NCI-H2081 treated with DMSO at 0.1 percent for 48 hours (cell line): ENCODE measurements at regions not wholly inside any gene's neighbourhood (a gene's known extent, or its start where the extent isn't known, plus 50 kb on each side); places are given as distances from the start of the nearest gene placed in this dataset.

Experiments used
- DNase-seq: peaks from one replicate; lab custom pipeline; 2025; lab: John Stamatoyannopoulos, UW

GRCh38 chr3:117304681-117305080 lies 595.1 kb downstream of the TUSC7 start:
- no peak for DNase-seq

GRCh38 chr3:117305681-117306080 lies 596.1 kb downstream of the TUSC7 start:
- DNase-seq: no peak

GRCh38 chr3:117306299-117306698 lies 596.7 kb downstream of the TUSC7 start:
- DNase-seq: no peak

- no peak for DNase-seq
Measured at GRCh38 chr3:117308353-117308752, 598.8 kb downstream of the TUSC7 start.

- DNase-seq: no peak
Measured at GRCh38 chr3:117308756-117309155, 599.2 kb downstream of the TUSC7 start.

- no peak for DNase-seq
Measured at GRCh38 chr3:117310536-117310935, 601.0 kb downstream of the TUSC7 start.

GRCh38 chr3:117314441-117315150 lies 605.0 kb downstream of the TUSC7 start:
- DNase-seq: no peak

GRCh38 chr3:117322866-117323265 lies 613.3 kb downstream of the TUSC7 start:
- DNase-seq: no peak

- DNase-seq: no peak
Measured at GRCh38 chr3:117346901-117347300, 637.3 kb downstream of the TUSC7 start.

GRCh38 chr3:117348884-117349283 lies 639.3 kb downstream of the TUSC7 start:
- no peak for DNase-seq

- DNase-seq: no peak
Measured at GRCh38 chr3:117349566-117349965, 640.0 kb downstream of the TUSC7 start.

- DNase-seq: no peak
Measured at GRCh38 chr3:117350371-117350770, 640.8 kb downstream of the TUSC7 start.

- DNase-seq: peak; percentile 30
Measured at GRCh38 chr3:117355566-117355965, 646.0 kb downstream of the TUSC7 start.

GRCh38 chr3:117356091-117356705 lies 646.6 kb downstream of the TUSC7 start:
- no peak for DNase-seq

GRCh38 chr3:117358717-117359314 lies 649.2 kb downstream of the TUSC7 start:
- no peak for DNase-seq

GRCh38 chr3:117366574-117366973 lies 657.0 kb downstream of the TUSC7 start:
- no peak for DNase-seq

GRCh38 chr3:117367861-117368260 lies 658.3 kb downstream of the TUSC7 start:
- DNase-seq: no peak

GRCh38 chr3:117380631-117381030 lies 671.1 kb downstream of the TUSC7 start:
- no peak for DNase-seq

- no peak for DNase-seq
Measured at GRCh38 chr3:117393119-117393518, 683.5 kb downstream of the TUSC7 start.

GRCh38 chr3:117398141-117398899 lies 688.7 kb downstream of the TUSC7 start:
- DNase-seq: peak; percentile 90

- DNase-seq: no peak
Measured at GRCh38 chr3:117399311-117400078, 689.9 kb downstream of the TUSC7 start.

- no peak for DNase-seq
Measured at GRCh38 chr3:117400303-117400702, 690.7 kb downstream of the TUSC7 start.
